HUES64 (cell line): ENCODE measurements at regions not wholly inside any gene's neighbourhood (a gene's known extent, or its start where the extent isn't known, plus 50 kb on each side); places are given as distances from the start of the nearest gene placed in this dataset.

ENCODE experiments used
- H3K27ac ChIP-seq: 2 replicates; pipeline ENCODE4 v1.7.0; 2013; ENCODE audit warnings: low read depth, low read length, inconsistent platforms
- H3K27me3 ChIP-seq: 2 replicates; pipeline ENCODE4 v1.6.1; 2013; ENCODE audit warnings: mild to moderate bottlenecking, low read length; ENCODE audit not compliant: insufficient read depth
- H3K36me3 ChIP-seq: 2 replicates; pipeline ENCODE4 v1.6.1; 2013; ENCODE audit warnings: mild to moderate bottlenecking, low read length; ENCODE audit not compliant: insufficient read depth
- H3K4me1 ChIP-seq: 2 replicates; pipeline ENCODE4 v1.6.1; 2013; ENCODE audit warnings: mild to moderate bottlenecking, low read length, moderate library complexity; ENCODE audit not compliant: insufficient read depth
- H3K4me3 ChIP-seq: 2 replicates; pipeline ENCODE4 v1.5.1; 2013; ENCODE audit warnings: mild to moderate bottlenecking, low read length, moderate library complexity
- H3K9ac ChIP-seq: 2 replicates; pipeline ENCODE4 v1.6.1; 2013; ENCODE audit warnings: mild to moderate bottlenecking, low read depth, low read length
- H3K9me3 ChIP-seq: 2 replicates; pipeline ENCODE4 v1.6.1; 2013; ENCODE audit warnings: low read depth, low read length; ENCODE audit not compliant: insufficient read depth
- WGBS: fragments of 150-250, 120-280 bp; methylation state at CpG from one replicate; pipeline ENCODE4 v1.1.7; 2013; ENCODE audit warnings: missing lambda C conversion rate; 5-methylcytosine and 5-hydroxymethylcytosine counted together

DNA sequence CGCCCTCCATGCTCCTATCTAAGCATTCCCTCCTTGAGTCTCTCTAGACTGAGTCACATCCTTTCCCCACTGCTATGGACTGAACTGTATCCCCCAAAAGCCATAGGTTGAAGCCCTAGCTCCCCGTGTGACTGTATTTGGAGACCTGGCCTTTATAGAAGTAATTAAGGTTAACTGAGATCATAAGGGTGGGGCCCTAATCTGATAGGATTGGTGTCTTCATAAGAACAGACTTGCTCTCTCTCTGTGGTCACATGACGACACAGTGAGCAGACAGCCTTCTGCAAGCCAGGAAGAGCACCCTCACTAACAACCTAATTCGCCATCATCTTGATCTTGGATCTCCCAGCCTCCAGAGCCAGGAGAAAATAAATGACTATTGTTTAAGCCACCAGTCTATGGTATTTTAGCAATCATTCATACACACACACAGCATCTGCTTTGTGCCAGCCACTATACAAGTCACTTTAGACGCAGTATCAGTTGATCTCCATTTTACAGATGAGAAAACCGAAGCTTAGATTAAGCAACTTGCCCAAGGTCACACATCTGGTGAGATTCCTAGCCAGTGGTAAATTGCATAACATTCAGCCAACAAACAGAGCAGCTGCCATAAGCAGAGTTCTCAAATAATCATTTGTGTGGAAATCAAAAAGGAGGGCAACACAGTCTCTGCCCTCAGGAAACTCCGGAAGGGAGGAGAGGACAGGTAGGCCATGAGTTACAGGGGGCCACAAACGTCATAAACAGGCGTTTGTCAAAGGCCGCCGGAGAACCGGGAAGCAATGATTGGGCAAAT is 66.3 kb upstream of the HES1 start:
- no peak overlapping the region for H3K4me3 ChIP-seq
- peaks cover 4% of the 10 kb centered on the region; the same call in 1 of the 2 replicates for H3K9me3 ChIP-seq
- H3K27ac ChIP-seq = no peak overlapping the region
- no peak overlapping the region for H3K9ac ChIP-seq
- 92% methylated on average over 12 of the region's 12 CpGs for WGBS
- no peaks in the 10 kb centered on the region for H3K36me3 ChIP-seq
- H3K4me1 ChIP-seq = no peaks in the 10 kb centered on the region
- H3K27me3 ChIP-seq = peaks cover 37% of the 10 kb centered on the region

DNA sequence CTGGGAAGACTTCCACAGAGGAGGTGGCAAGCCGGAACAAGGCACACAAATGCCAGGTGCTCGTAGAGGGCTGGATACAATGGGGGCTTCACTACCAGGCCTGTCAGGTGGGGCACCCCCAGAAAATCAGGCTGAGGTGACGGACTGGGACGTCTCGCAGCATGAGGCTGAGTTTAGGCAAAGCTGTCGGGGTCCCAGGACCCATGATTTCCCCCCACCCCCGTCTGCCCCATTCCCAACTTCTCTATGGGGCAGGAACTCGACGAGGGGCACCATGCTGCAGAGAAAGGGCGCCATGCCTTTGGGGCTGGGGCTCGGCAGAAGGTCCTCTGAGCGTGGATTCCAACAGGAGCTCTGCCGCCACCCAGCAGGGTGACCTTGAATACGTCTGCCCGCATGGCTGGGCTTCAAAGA is 65.7 kb upstream of the HES1 start:
- peak overlapping the region; percentile 40; the same call in 1 of the 2 replicates for H3K9ac ChIP-seq
- peaks cover 4% of the 10 kb centered on the region; the same call in 1 of the 2 replicates for H3K9me3 ChIP-seq
- no peaks in the 10 kb centered on the region for H3K36me3 ChIP-seq
- WGBS = 78% methylated on average over 15 of the region's 15 CpGs
- no peaks in the 10 kb centered on the region for H3K4me1 ChIP-seq
- peaks cover 37% of the 10 kb centered on the region for H3K27me3 ChIP-seq
- no peak overlapping the region for H3K27ac ChIP-seq
- H3K4me3 ChIP-seq = peak overlapping the region; percentile 47

DNA sequence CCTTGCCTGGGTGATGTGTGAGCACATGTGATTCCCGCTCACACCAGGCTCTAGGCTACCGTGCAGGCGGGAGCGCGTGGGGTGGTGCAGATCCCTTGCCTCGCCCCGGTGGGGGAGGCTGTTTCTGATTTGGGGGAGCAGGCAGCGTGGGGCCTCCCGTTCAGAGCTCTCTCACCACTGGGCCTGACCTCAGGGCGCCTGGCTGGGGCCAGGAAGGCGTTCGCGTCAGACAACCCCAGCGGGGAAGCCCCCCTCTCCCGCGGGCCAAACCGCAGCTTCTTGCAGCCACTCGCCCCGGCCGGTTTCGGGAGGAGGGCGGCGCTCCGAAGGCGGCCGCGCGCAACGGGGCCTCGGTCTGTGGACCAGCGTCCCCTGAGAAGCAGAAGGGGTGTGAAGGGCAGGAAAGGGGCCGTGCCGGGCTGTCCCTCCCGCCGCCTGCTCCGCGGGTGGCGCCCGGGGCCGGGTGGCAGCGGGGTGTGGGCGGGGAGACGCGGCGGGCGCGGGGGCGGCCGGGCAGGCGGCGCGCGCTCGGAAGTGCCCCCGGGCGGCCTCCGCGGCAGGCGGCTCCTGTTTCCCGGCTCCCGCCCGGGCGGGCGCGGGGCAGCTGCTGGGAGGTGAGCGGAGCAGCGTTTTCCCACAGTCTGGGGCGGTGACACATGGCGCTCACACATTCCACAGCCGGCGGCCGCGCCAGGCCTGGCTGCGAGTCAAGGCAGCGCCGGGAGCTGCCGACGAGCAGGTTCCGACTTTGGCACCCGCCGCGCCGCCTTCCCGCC is 65.1 kb upstream of the HES1 start:
- WGBS = 2% methylated on average over 84 of the region's 84 CpGs
- Histone ChIP-seq H3K9me3 (peaks cover 4% of the 10 kb centered on the region; the same call in 1 of the 2 replicates), H3K4me3 (peak overlapping the region; percentile 47), H3K27ac (no peak overlapping the region; the same call in 1 of the 2 replicates), H3K4me1 (peaks cover 2% of the 10 kb centered on the region; the same call in 1 of the 2 replicates), H3K36me3 (no peaks in the 10 kb centered on the region), H3K9ac (peak overlapping the region; percentile 40), H3K27me3 (peaks cover 37% of the 10 kb centered on the region)

DNA sequence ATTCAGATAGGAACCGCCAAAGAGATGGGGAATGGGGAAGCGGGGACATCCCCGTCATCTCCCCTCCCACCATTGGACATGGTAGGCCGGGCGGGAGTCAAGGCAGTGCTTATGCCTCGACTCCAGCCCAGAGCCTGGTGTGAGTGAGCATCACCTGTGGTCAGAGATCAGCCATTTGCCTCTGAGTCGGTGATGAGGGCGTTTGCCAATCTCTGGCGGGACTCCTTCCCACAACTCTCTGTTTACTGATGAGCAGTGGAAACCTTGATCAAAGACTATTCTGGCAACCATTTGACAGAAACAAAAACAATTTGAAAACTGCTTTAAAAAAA is 63.9 kb upstream of the HES1 start:
- Histone ChIP-seq H3K4me3 (no peak overlapping the region), H3K27ac (no peak overlapping the region), H3K36me3 (no peaks in the 10 kb centered on the region), H3K9me3 (peaks cover 4% of the 10 kb centered on the region; the same call in 1 of the 2 replicates), H3K27me3 (peaks cover 40% of the 10 kb centered on the region), H3K4me1 (peaks cover 5% of the 10 kb centered on the region; the same call in 1 of the 2 replicates), H3K9ac (no peak overlapping the region)
- 90% methylated on average over 9 of the region's 9 CpGs for WGBS

DNA sequence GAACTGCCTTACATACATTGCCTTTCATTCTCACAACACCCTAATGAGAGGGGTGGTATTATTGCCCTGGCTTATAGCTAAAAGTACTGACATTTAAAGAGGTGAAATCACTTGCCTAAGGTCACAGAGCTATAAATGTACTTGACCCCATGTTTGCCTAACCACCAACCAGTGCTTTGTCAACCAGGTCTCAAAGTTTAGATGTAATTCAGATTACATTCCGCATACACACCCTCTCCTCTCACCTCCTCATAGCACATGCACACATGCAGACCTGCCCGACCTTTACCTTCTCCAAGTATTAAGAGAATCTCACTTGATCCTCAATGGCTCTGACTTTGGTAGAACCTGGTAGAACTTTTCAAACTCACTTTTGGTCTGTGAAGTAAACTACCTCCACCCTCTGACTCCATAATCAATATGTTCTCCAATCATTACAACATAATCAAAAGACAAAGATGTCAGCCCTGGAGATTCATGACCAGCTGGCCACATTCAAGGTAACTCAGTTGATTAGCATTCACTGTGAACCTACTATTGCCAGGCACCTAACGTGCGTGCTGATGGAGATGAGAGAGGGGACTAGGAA is 63.2 kb upstream of the HES1 start:
- WGBS = 96% methylated on average over 4 of the region's 4 CpGs
- Histone ChIP-seq H3K9me3 (0 out of 2 replicates have a peak, but pooled peaks cover under 1% of the 10 kb centered on the region), H3K27me3 (peaks cover 40% of the 10 kb centered on the region), H3K4me3 (no peak overlapping the region), H3K9ac (no peak overlapping the region), H3K27ac (no peak overlapping the region), H3K4me1 (peaks cover 5% of the 10 kb centered on the region; the same call in 1 of the 2 replicates), H3K36me3 (no peaks in the 10 kb centered on the region)

DNA sequence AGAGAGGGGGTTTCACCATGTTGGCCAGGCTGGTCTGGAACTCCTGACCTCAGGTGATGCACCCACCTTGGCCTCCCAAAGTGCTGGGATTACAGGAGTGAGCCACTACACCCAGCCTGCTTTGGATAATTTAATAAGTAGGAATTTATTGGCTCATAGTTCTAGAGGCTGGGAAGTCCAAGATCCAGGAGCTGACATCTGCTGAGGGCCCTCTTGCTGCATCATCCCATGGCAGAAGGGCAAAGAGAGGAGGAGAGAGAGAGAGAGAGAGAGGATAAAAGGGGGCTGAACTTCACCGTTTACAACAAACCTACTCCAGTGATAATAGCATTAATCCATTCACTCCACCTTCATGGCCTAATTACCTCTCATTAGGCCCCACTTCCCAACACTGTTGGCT is 62.0 kb upstream of the HES1 start:
- peaks cover 5% of the 10 kb centered on the region; the same call in 1 of the 2 replicates for H3K4me1 ChIP-seq
- 87% methylated on average over 1 of the region's 1 CpG for WGBS
- H3K36me3 ChIP-seq = no peaks in the 10 kb centered on the region

DNA sequence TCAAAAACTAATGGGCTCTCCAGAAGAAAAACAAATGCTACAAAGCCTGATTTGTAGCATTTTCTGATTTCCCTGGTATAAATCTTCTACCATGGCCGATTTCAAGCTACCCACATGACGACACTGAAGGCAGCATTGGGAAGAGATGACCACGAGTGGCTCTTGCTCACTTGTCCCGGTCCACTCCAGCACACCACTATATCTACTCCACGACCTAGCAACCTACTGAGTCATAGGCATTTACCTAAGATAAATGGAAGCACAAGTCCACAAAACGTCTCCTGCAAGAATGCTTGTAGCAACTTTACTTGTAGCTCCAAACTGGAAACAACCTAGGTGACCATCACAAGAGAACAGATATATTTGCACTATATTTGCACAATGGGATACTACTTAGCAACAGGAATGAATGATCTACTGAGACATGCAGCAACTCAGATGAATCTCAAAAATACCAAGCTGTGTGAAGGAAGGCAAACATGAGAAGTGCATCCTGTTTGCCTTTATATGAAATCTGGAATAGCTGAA is 60.8 kb upstream of the HES1 start:
- no peaks in the 10 kb centered on the region for H3K9me3 ChIP-seq
- H3K27ac ChIP-seq = no peak overlapping the region
- H3K27me3 ChIP-seq = peaks cover 29% of the 10 kb centered on the region
- H3K36me3 ChIP-seq = no peaks in the 10 kb centered on the region
- H3K4me1 ChIP-seq = peaks cover 5% of the 10 kb centered on the region; the same call in 1 of the 2 replicates
- no peak overlapping the region for H3K9ac ChIP-seq
- 88% methylated on average over 6 of the region's 6 CpGs for WGBS
- H3K4me3 ChIP-seq = no peak overlapping the region

More for the DNA sequence above, 62.0 kb upstream of the HES1 start:
- Histone ChIP-seq H3K27ac (no peak overlapping the region), H3K4me3 (no peak overlapping the region), H3K9me3 (no peaks in the 10 kb centered on the region), H3K27me3 (peaks cover 40% of the 10 kb centered on the region), H3K9ac (no peak overlapping the region)

DNA sequence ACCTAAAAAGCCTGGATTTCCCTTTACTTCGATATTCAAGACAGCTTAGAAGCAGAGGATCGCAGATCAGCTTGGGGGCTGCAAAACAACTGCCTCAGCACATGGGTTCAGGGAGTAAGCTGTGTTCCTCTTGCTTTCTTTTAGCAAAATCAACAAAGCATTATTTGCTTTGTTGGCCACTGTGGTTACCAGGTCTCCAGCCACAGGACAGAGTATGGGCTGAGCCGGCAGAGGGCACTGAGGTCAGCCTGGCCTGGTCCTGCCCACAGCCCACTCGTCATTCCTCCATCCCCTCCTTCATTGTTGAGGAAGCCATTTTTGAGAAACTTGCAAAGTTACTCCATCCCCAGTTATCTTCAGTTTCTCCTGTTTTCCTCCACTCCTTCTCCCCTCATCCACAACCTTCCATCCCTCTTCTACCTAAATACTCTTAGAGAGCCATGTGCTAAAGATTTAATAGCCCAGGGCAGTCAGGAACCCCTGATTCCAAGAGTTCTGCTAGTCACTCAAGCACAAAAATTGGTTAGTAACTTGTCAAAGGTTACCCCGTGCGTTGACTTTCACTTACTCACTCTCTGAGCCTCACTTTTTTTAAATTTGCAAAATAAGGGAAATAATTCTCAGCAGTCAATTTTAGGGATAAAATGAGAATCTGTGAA is 60.0 kb upstream of the HES1 start:
- WGBS = 80% methylated on average over 6 of the region's 6 CpGs
- H3K27me3 ChIP-seq = peaks cover 22% of the 10 kb centered on the region
- no peak overlapping the region for H3K9ac ChIP-seq
- peaks cover 5% of the 10 kb centered on the region; the same call in 1 of the 2 replicates for H3K4me1 ChIP-seq
- H3K4me3 ChIP-seq = no peak overlapping the region
- H3K36me3 ChIP-seq = no peaks in the 10 kb centered on the region
- H3K9me3 ChIP-seq = no peaks in the 10 kb centered on the region
- no peak overlapping the region for H3K27ac ChIP-seq

DNA sequence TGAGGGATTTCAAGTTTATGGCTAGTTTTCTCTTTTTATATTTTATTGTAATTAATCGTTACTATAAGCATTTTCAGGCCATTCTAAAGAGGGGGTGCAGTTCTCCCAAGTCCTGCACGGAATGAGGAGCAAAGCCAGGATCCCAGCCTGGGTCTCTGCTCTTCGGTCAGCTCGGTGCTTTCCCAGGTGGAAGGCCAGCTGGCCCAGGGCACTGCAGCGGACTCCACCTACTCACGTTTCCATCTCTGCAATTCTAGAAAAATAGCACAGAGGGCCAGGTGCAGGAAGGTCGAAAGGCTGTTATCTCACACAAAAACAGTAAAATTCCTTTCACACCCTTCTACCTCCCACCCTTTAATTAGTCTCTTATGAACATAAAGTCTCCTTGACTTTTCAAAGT is 59.5 kb upstream of the HES1 start:
- H3K4me3 ChIP-seq = no peak overlapping the region
- no peak overlapping the region for H3K9ac ChIP-seq
- no peak overlapping the region for H3K27ac ChIP-seq
- peaks cover 17% of the 10 kb centered on the region for H3K27me3 ChIP-seq
- H3K9me3 ChIP-seq = no peaks in the 10 kb centered on the region
- no peaks in the 10 kb centered on the region for H3K36me3 ChIP-seq
- WGBS = 89% methylated on average over 7 of the region's 7 CpGs
- peaks cover 5% of the 10 kb centered on the region; the same call in 1 of the 2 replicates for H3K4me1 ChIP-seq

DNA sequence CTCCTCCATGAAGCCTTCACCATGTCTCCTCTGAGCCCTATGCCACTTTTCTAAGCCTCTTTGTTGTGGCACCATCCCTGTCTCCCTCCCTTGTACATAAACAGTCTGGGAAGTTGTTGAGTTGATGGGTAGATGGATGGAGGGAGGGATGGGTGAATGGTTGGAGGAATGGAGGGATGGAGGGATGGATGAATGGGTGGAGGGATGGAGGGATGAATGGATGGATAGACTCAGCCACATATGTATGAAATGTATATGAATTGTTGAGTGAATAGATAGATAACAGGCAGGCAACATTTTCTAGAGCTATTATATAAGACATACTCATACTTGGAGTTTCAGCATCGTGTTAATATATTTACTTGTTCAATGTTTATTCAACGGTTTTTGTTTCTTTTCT is 58.3 kb upstream of the HES1 start:
- no peaks in the 10 kb centered on the region for H3K9me3 ChIP-seq
- no peak overlapping the region for H3K4me3 ChIP-seq
- H3K36me3 ChIP-seq = no peaks in the 10 kb centered on the region
- H3K27ac ChIP-seq = no peak overlapping the region
- WGBS = no CpG with 5 or more reads among the region's 2 CpGs
- H3K9ac ChIP-seq = no peak overlapping the region
- H3K27me3 ChIP-seq = peaks cover 7% of the 10 kb centered on the region
- peaks cover 6% of the 10 kb centered on the region; the same call in 1 of the 2 replicates for H3K4me1 ChIP-seq
